ENCODE measurements at regions not wholly inside any gene's neighbourhood (a gene's known extent, or its start where the extent isn't known, plus 50 kb on each side); places are given as distances from the start of the nearest gene placed in this dataset.
"Not testable (repeated sequence)": the region's sequence is repeated elsewhere in the genome, so short reads cannot be mapped to it uniquely, and the experiment has no call there.

GRCh38 chr6:81262656-81263055 is 489.8 kb downstream of the TENT5A start:
- Histone ChIP-seq H3F3A (replicated peaks; ENCODE audit: low read depth) (no peaks in the 10 kb centered on the region), H3K4me3 (no peak overlapping the region), H3K4me1 (ENCODE audit: insufficient read depth) (no peaks in the 10 kb centered on the region), H3K27me3 (ENCODE audit: insufficient read depth) (no peaks in the 10 kb centered on the region), H3K79me2 (replicated peaks; ENCODE audit: insufficient read depth) (no peaks in the 10 kb centered on the region), H3K36me3 (ENCODE audit: insufficient read depth) (no peaks in the 10 kb centered on the region), H4K20me1 (replicated peaks; ENCODE audit: insufficient read depth) (no peaks in the 10 kb centered on the region), H3K9me2 (ENCODE audit: insufficient read depth) (no peaks in the 10 kb centered on the region), H3K4me2 (no peak overlapping the region), H3K27ac (ENCODE audit: low read depth) (no peak overlapping the region), H2AFZ (no peak overlapping the region)
- Mint-ChIP-seq H3K36me3 (ENCODE audit: low read depth) (no peaks in the 10 kb centered on the region), H3K4me3 (no peak overlapping the region), H3K27me3 (ENCODE audit: insufficient read depth, low read depth, poor library complexity) (peaks cover 1% of the 10 kb centered on the region), H3K27ac (no peak overlapping the region), H3K4me1 (no peaks in the 10 kb centered on the region), H3K9me3 (peaks cover 3% of the 10 kb centered on the region; the same call in 2 of the 3 replicates)
- ATAC-seq (no peak), DNase-seq (ENCODE audit: low spot score) (no peak)
- TF ChIP-seq JUNB (IDR thresholded peaks at IDR 0.05; ENCODE audit: unreplicated experiment) (no peak), NANOG (IDR thresholded peaks at IDR 0.05; ENCODE audit: borderline replicate concordance) (no peak), ZNF331 (CRISPR knock-in tag; IDR thresholded peaks at IDR 0.05; ENCODE audit: low read depth) (no peak), ETS1 (IDR thresholded peaks at IDR 0.05) (no peak), STAT1 (IDR thresholded peaks at IDR 0.05; ENCODE audit: unreplicated experiment) (no peak), CTCF (conservative IDR thresholded peaks at IDR 0.05; ENCODE audit: low read depth in 2 of 2) (no peak)

GRCh38 chr6:81256223-81256622 is 496.3 kb downstream of the TENT5A start:
- H2AFZ ChIP-seq; H3K4me1 ChIP-seq (ENCODE audit: insufficient read depth); ATAC-seq; H3K27ac Mint-ChIP-seq; H3K27ac ChIP-seq (ENCODE audit: low read depth); H3K36me3 ChIP-seq (ENCODE audit: insufficient read depth); H3K36me3 Mint-ChIP-seq (ENCODE audit: low read depth); H3K79me2 ChIP-seq (replicated peaks; ENCODE audit: insufficient read depth); H3K27me3 ChIP-seq (ENCODE audit: insufficient read depth); H3K4me3 ChIP-seq; H3K4me3 Mint-ChIP-seq; H3K4me2 ChIP-seq; H4K20me1 ChIP-seq (replicated peaks; ENCODE audit: insufficient read depth); H3F3A ChIP-seq (replicated peaks; ENCODE audit: low read depth); H3K4me1 Mint-ChIP-seq; H3K9me2 ChIP-seq (ENCODE audit: insufficient read depth); DNase-seq (ENCODE audit: low spot score); H3K27me3 Mint-ChIP-seq (ENCODE audit: insufficient read depth, low read depth, poor library complexity): not testable (repeated sequence)
- H3K9me3 Mint-ChIP-seq = peaks cover 21% of the 10 kb centered on the region; the same call in 2 of the 3 replicates

- Histone ChIP-seq H2AFZ (no peak overlapping the region), H3K79me2 (replicated peaks; ENCODE audit: insufficient read depth) (no peaks in the 10 kb centered on the region), H3K4me2 (no peak overlapping the region), H3K9me2 (ENCODE audit: insufficient read depth) (no peaks in the 10 kb centered on the region), H3K4me1 (ENCODE audit: insufficient read depth) (no peaks in the 10 kb centered on the region), H3K27ac (ENCODE audit: low read depth) (no peak overlapping the region), H4K20me1 (replicated peaks; ENCODE audit: insufficient read depth) (no peaks in the 10 kb centered on the region), H3K27me3 (ENCODE audit: insufficient read depth) (no peaks in the 10 kb centered on the region), H3K36me3 (ENCODE audit: insufficient read depth) (no peaks in the 10 kb centered on the region), H3K4me3 (no peak overlapping the region), H3F3A (replicated peaks; ENCODE audit: low read depth) (no peaks in the 10 kb centered on the region)
- DNase-seq (ENCODE audit: low spot score) (no peak), ATAC-seq (no peak)
- Mint-ChIP-seq H3K27me3 (ENCODE audit: insufficient read depth, low read depth, poor library complexity) (no peaks in the 10 kb centered on the region), H3K4me1 (no peaks in the 10 kb centered on the region), H3K4me3 (no peak overlapping the region), H3K36me3 (ENCODE audit: low read depth) (no peaks in the 10 kb centered on the region; the same call in 2 of the 3 replicates), H3K27ac (no peak overlapping the region), H3K9me3 (peaks cover 21% of the 10 kb centered on the region; the same call in 2 of the 3 replicates)
- TF ChIP-seq NANOG (IDR thresholded peaks at IDR 0.05; ENCODE audit: borderline replicate concordance) (no peak), STAT1 (IDR thresholded peaks at IDR 0.05; ENCODE audit: unreplicated experiment) (no peak), POLR2AphosphoS5 (IDR thresholded peaks at IDR 0.05; ENCODE audit: low read depth) (no peak), CTCF (conservative IDR thresholded peaks at IDR 0.05; ENCODE audit: low read depth in 2 of 2) (no peak), EZH2phosphoT487 (IDR thresholded peaks at IDR 0.05; ENCODE audit: unreplicated experiment) (no peak), CREB1 (CRISPR knock-in tag; IDR thresholded peaks at IDR 0.05; ENCODE audit: low read depth) (no peak)
These were observed 498.7 kb downstream of the TENT5A start for GRCh38 chr6:81253821-81254220.

All from GM23338 (cell line).